GM19468 (cell line): ENCODE measurements at regions not wholly inside any gene's neighbourhood (a gene's known extent, or its start where the extent isn't known, plus 50 kb on each side); places are given as distances from the start of the nearest gene placed in this dataset.

Experiments used
- ATAC-seq: cut with Tn5 transposase; IDR thresholded peaks from one replicate; pipeline ENCODE4 v1.9.1; 2021; ENCODE audit warnings: mild to moderate bottlenecking, moderate library complexity, moderate number of reproducible peaks; ENCODE audit not compliant: unreplicated experiment; ENCODE audit errors: extremely low read depth

- no peak for ATAC-seq
These were observed 341.6 kb upstream of the JAG1 start for GRCh38 chr20:11015440-11015839.

GRCh38 chr20:11017446-11017845 is 343.6 kb upstream of the JAG1 start:
- no peak for ATAC-seq

- no peak for ATAC-seq
These were observed 344.9 kb upstream of the JAG1 start for GRCh38 chr20:11018668-11019170.

DNA sequence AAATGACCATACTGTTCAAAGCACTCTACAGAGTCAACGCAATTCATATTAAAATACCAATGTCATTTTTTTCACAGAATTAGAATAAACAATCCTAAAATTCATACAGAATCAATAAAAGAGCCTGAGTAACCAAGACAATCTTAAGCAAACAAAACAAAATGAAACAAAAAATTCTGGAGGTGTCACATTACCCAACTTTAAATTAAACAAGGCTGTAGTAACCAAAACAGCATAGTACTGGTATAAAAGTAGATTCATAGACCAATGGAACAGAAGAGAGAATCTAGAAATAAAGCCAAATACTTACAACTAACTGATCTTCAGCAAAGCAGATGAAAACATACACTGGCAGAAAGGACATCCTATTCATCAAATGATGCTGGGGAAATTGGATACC is 346.9 kb upstream of the JAG1 start:
- no peak for ATAC-seq

- ATAC-seq: no peak
These were observed 353.4 kb upstream of the JAG1 start for GRCh38 chr20:11027224-11027623.

DNA sequence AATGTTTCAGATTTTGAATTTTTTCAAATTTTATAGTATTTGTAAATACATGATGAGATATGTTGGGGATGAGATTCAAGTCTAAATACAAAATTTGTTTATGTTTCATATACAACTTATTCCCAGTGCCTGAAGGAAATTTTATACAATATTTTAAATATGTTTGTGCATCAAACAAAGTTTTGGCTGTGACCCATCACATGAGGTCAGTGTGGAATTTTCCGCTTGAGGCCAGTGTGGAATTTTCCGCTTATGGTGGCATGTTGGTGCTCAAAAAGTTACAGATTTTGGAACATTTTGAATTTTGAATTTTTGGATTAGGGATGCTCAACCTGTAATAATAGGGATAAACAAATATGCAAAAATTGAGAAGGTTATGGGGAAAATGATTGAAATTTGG is 356.6 kb upstream of the JAG1 start:
- ATAC-seq: no peak

GRCh38 chr20:11031300-11031699 is 357.5 kb upstream of the JAG1 start:
- ATAC-seq: no peak

DNA sequence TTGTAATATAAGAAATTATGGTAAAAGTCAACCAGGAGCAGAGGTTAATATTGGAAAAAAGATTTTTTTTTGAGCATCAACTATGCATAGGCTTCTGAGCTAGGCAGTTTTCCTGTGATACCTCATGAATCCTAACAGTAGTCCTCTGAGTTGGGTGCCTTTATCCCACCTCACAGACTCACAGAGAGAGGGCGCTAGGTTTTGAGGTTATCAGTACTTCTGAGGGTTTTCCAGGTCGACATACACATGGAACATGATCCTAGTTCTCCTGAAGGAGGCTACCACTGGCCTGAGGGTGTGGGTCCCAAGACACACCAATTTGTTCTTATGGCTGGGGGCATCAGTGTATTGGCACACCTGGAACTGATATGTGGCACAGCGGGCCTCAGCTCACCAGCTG is 358.8 kb upstream of the JAG1 start:
- ATAC-seq: no peak

GRCh38 chr20:11034025-11034424 is 360.2 kb upstream of the JAG1 start:
- ATAC-seq: no peak

GRCh38 chr20:11035211-11035610 is 361.4 kb upstream of the JAG1 start:
- ATAC-seq: no peak

- ATAC-seq: no peak
These were observed 367.6 kb upstream of the JAG1 start for GRCh38 chr20:11041396-11041795.

DNA sequence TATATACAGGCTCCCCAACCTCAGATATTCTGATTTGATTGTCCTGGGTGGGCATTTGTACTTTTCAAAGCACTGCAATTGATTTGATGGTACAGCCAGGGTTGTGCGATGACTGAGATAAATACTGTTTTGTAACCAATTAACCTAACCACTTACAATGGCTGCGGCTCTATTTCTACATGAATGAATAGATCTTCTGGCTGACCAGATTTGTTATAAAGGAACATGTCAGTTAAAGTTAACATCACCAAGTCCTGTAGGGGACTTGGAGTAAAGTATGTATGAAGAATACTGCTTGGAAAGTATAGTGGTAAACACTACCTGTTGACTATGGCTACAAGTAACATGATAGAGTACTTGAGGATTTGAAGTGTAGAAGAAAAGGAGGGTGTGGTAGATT is 369.2 kb upstream of the JAG1 start:
- no peak for ATAC-seq

DNA sequence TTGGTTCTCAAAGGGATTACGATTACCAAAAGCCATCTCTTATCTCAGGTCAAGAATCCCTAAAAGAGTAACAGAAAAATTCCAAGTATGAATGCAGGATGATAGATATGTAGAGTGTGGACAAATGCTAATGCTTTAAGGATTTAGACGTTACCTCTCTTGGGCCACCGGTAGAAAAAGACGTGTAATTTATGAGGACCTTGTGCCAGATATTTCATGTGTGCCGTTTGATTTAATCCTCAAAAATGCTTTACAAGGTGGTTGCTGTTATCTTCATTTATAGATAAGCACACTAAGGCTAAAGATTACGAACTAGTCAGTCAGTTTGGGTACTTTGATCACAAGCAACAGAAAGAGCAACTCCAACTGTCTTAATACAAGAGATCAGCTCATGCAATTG is 370.8 kb upstream of the JAG1 start:
- no peak for ATAC-seq

GRCh38 chr20:11045412-11046175 is 371.8 kb upstream of the JAG1 start:
- ATAC-seq: no peak

GRCh38 chr20:11047559-11047958 is 373.8 kb upstream of the JAG1 start:
- no peak for ATAC-seq

- ATAC-seq: no peak
These were observed 374.9 kb upstream of the JAG1 start for GRCh38 chr20:11048739-11049138.

- no peak for ATAC-seq
These were observed 376.6 kb upstream of the JAG1 start for GRCh38 chr20:11050350-11050749.

GRCh38 chr20:11051136-11051535 is 377.3 kb upstream of the JAG1 start:
- no peak for ATAC-seq

DNA sequence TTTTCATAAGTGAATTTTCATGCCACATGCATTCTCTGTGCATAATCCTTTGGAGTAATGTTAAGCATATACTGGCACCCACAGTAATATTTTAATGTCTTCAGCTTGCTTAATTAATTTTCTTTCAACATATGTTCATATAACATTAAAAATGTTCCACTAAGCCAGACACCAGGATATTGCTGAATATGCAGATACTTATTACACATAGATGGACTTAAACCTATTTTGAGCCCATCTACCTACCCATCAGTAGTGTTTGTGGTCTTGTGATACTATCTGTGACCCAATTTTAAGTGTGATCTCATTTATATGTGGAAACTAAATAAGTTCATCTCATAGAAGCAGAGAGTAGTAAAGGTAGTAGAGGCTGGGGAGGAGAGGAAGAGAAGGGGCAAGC is 379.5 kb upstream of the JAG1 start:
- ATAC-seq: no peak

GRCh38 chr20:11054266-11054993 is 380.6 kb upstream of the JAG1 start:
- no peak for ATAC-seq

DNA sequence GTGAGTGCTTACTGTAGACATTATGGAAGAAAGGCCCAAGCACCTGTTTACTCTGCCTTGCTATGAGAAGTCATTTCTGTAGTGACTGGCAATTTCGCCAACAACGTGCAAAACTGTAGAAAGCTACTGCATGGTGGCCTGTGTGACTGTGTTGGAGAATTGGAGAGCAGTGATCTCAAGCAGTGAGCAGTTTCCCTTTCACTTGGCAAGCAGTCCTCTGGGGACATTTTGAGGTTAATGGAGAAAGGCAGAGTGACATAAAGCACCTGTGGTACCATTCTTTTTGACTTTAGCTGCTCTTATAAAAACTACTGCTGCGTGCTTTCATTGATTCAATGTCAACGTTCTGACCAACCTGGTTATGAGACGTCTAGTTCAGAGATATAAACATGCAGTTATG is 382.6 kb upstream of the JAG1 start:
- ATAC-seq: no peak

DNA sequence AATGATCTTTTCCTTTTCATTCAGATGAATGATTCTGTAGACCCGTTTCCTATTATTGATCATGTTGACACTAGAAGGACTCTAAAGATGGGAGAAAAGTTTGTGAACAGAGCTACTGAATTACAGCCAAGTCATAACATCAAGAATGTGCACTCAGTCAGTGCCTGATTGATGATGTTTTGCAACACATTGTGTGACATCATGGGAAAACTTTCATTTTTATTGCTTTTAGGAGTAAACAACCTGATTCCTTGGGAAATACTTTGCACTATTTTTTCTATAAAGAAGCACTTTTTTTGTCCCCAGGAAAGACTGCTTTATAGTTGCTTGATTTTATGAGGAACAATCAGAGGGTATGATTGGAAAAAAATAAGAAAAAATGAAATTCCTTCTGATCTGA is 383.8 kb upstream of the JAG1 start:
- no peak for ATAC-seq
